Aorta (tissue), 5 donors: ENCODE measurements at regions not wholly inside any gene's neighbourhood (a gene's known extent, or its start where the extent isn't known, plus 50 kb on each side); places are given as distances from the start of the nearest gene placed in this dataset.

Source experiments
- ATAC-seq: fragments of 200-7000 bp; cut with Tn5 transposase; one replicate; pipeline ENCODE4 v1.9.1; 2022; ENCODE audit warnings: moderate library complexity; ENCODE audit not compliant: low FRiP score
- DNase-seq, 2 donors: peaks; one replicate each; pipeline ENCODE4 v3.0.0-alpha.2; 2020
- H3K27ac ChIP-seq, 2 donors: one replicate each; pipeline ENCODE4 v1.5.1; 2013; ENCODE audit warnings: low read length in 2 of 2, mild to moderate bottlenecking in 2 of 2, moderate library complexity in 2 of 2, control low read depth in 1 of 2, inconsistent platforms in 1 of 2, low read depth in 1 of 2
- H3K27me3 ChIP-seq, 2 donors: one replicate each; pipeline ENCODE4 v1.6.1; 2013; ENCODE audit warnings: control low read depth in 1 of 2, low read length in 1 of 2, mild to moderate bottlenecking in 1 of 2, moderate library complexity in 1 of 2; ENCODE audit not compliant: insufficient read depth in 2 of 2, control insufficient read depth in 1 of 2
- H3K36me3 ChIP-seq, 2 donors: one replicate each; pipeline ENCODE4 v1.6.1; 2013; ENCODE audit warnings: control low read depth in 1 of 2, low read length in 1 of 2, mild to moderate bottlenecking in 1 of 2; ENCODE audit not compliant: insufficient read depth in 2 of 2, control insufficient read depth in 1 of 2
- H3K4me1 ChIP-seq, 2 donors: one replicate each; pipeline ENCODE4 v1.6.1; 2013; ENCODE audit warnings: low read length in 2 of 2, control low read depth in 1 of 2, mild to moderate bottlenecking in 1 of 2, moderate library complexity in 1 of 2; ENCODE audit not compliant: insufficient read depth in 2 of 2, control insufficient read depth in 1 of 2
- H3K4me3 ChIP-seq, 2 donors: one replicate each; pipeline ENCODE4 v1.5.1; 2013; ENCODE audit warnings: low read length in 2 of 2, control low read depth in 1 of 2, mild to moderate bottlenecking in 1 of 2
- H3K9me3 ChIP-seq: one replicate; pipeline ENCODE4 v1.6.1; 2013; ENCODE audit warnings: mild to moderate bottlenecking, low read length; ENCODE audit not compliant: control insufficient read depth
- WGBS, 2 donors: extraction: QIAGEN DNeasy Blood & Tissue Kit; methylation state at CpG; one replicate each; pipeline ENCODE4 v1.1.7; 2013; 5-methylcytosine and 5-hydroxymethylcytosine counted together
- intact Hi-C, 2 donors: fragments of 100-400 bp; cut with DNase I; formaldehyde crosslinking; loops; one replicate each; pipeline versions ENCODE4 v1.14.2 to v1.15.0; 2022
- donor health status: healthy with polysubstance abuse.
- donor health status: Bipolar disorder and iron deficiency.
- donor health status: DM: no; HTN: no; CAD: no.
- donor health status: DM: no; HTN: no; CAD: no.
- donor health status: DM: yes; HTN: yes; CAD: no.

DNA sequence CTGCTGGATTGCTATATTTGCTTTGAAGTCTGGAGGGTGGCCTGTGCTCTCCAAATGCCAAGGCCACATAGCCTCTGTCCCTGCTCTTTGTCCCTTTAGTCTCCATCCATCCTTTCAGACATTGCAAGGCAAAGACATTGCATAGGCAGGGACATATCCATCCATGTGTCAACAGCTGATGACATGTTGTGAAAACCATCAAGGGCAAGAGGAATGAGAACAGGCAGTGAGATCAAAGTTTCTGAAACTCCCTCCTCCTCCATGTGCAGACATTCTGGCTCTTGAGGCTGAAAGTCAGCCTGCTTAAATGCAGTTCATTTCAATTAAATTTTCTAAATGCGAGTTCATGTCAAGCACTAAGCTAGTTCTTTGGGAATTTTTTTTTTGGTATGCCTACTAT lies 135.2 kb upstream of the CTNNB1 start:
- ATAC-seq, result no peak
- H3K27me3 ChIP-seq, result peaks cover 0 to 2% of the 10 kb centered on the region in 2 donors
- intact Hi-C loops, result no loop called here
- no peak for DNase-seq
- H3K4me3 ChIP-seq, result no peak overlapping the region
- no peaks in the 10 kb centered on the region for H3K36me3 ChIP-seq
- no peak overlapping the region for H3K27ac ChIP-seq
- WGBS, 2 donors, result 77 to 79% methylated on average over 1 of the region's 1 CpG
- no peaks in the 10 kb centered on the region for H3K9me3 ChIP-seq
- no peaks in the 10 kb centered on the region for H3K4me1 ChIP-seq

- Histone ChIP-seq H3K27me3 (peaks cover 0 to 2% of the 10 kb centered on the region in 2 donors), H3K36me3 (no peaks in the 10 kb centered on the region), H3K27ac (no peak overlapping the region), H3K9me3 (no peaks in the 10 kb centered on the region), H3K4me3 (no peak overlapping the region), H3K4me1 (no peaks in the 10 kb centered on the region)
- no peak for DNase-seq
- WGBS, 2 donors, result 89 to 91% methylated on average over 2 of the region's 2 CpGs
- intact Hi-C loops, result no loop called here
- no peak for ATAC-seq
These were observed 134.8 kb upstream of the CTNNB1 start for GRCh38 chr3:41064526-41064925.

GRCh38 chr3:41065340-41065739 lies 134.0 kb upstream of the CTNNB1 start:
- H3K9me3 ChIP-seq, result no peaks in the 10 kb centered on the region
- WGBS, 2 donors, result 94 to 96% methylated on average over 2 of the region's 2 CpGs

GRCh38 chr3:41073190-41073589 lies 126.1 kb upstream of the CTNNB1 start:
- Histone ChIP-seq H3K4me3 (no peak overlapping the region), H3K27ac (no peak overlapping the region), H3K27me3 (no peaks in the 10 kb centered on the region), H3K36me3 (no peaks in the 10 kb centered on the region), H3K9me3 (no peaks in the 10 kb centered on the region), H3K4me1 (no peaks in the 10 kb centered on the region)
- ATAC-seq (no peak), DNase-seq (no peak)
- intact Hi-C loops, result no loop called here
- 88 to 91% methylated on average over 5 of the region's 5 CpGs for WGBS, 2 donors

More at GRCh38 chr3:41065340-41065739, 134.0 kb upstream of the CTNNB1 start:
- Histone ChIP-seq H3K27ac (no peak overlapping the region), H3K4me1 (no peaks in the 10 kb centered on the region), H3K4me3 (no peak overlapping the region), H3K27me3 (peaks cover 0 to 2% of the 10 kb centered on the region in 2 donors), H3K36me3 (no peaks in the 10 kb centered on the region)
- DNase-seq (no peak), ATAC-seq (no peak)
- intact Hi-C loops, result no loop called here

- DNase-seq, result peak in 1 of 2 donors; percentile 53
- Histone ChIP-seq H3K36me3 (no peaks in the 10 kb centered on the region), H3K4me3 (no peak overlapping the region), H3K27ac (no peak overlapping the region), H3K9me3 (no peaks in the 10 kb centered on the region), H3K27me3 (no peaks in the 10 kb centered on the region), H3K4me1 (no peaks in the 10 kb centered on the region)
- ATAC-seq, result peak; percentile 89
- WGBS, 2 donors, result 68 to 71% methylated on average over 7 of the region's 7 CpGs
- intact Hi-C loops, result no loop called here
These were observed 123.3 kb upstream of the CTNNB1 start for GRCh38 chr3:41075975-41076374.

- intact Hi-C loops, result no loop called here
- no peaks in the 10 kb centered on the region for H3K4me1 ChIP-seq
- H3K27me3 ChIP-seq, result no peaks in the 10 kb centered on the region
- ATAC-seq, result no peak
- no peak for DNase-seq
- no peak overlapping the region for H3K4me3 ChIP-seq
- no peaks in the 10 kb centered on the region for H3K36me3 ChIP-seq
- no peaks in the 10 kb centered on the region for H3K9me3 ChIP-seq
- H3K27ac ChIP-seq, result no peak overlapping the region
These were observed 122.9 kb upstream of the CTNNB1 start for GRCh38 chr3:41076399-41076798.

DNA sequence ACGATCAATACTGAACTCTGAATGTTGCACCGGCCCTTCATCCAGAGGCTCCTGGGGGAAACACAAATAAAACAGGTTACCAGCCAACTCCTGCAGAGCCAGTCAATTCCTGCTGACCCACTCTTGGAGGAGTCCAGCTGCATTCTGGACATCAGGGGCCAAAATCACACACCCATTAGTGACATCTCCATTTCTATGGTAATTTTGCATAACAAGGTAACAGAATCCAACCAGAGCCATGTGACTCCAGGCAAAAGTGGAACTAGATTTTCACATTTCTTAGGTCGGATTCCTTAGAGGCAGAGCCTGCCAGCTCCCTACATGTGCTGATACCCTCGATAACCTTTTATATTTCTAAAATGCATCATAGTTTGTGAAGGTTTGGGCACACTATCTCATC lies 119.2 kb upstream of the CTNNB1 start:
- WGBS, 2 donors, result 67 to 78% methylated on average over 4 of the region's 4 CpGs

DNA sequence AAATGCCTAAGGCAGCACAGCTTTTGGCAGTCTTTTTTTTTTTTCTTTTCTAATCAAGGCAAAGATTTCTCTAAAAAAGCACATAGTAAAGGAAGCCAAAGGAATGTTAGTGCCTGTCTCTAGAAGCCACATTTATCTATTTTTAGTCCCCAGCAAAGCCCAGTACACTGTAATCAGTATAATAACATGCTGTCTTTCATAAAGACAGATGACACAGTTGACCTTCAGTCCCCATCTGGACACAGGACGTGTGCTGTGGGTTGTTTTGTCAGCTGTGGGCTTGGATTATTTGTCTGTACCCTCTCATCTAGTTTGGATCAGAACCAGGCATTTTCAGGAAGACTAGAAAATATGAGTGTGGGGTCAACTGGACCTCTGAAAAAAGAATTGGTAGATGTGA lies 110.4 kb upstream of the CTNNB1 start:
- no peaks in the 10 kb centered on the region for H3K27me3 ChIP-seq

More for the DNA sequence above, 119.2 kb upstream of the CTNNB1 start:
- intact Hi-C loops, result no loop called here
- Histone ChIP-seq H3K4me1 (no peaks in the 10 kb centered on the region), H3K27me3 (no peaks in the 10 kb centered on the region), H3K36me3 (no peaks in the 10 kb centered on the region), H3K27ac (no peak overlapping the region), H3K4me3 (no peak overlapping the region), H3K9me3 (no peaks in the 10 kb centered on the region)
- ATAC-seq (no peak), DNase-seq (no peak)

DNA sequence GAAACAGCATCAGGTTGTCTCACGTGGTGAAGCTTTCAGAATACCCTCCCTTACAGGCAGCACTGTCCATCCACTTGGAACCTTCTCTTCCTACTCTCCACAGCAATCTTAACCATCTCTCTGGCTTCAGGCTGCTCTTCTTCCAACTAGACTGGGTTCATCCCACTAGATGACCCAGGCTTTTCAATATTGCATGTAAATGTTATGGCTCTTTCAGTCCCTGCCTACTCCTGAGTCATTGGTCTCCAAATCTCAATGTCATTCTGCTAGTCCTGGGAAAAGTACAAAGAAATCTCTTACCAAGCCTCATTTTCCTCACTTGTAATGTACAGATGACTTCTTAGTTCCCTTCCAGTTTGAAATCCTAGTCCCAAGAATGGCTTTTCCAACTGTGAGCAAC lies 109.7 kb upstream of the CTNNB1 start:
- no peak for ATAC-seq
- intact Hi-C loops, result no loop called here

More for the DNA sequence above, 110.4 kb upstream of the CTNNB1 start:
- intact Hi-C loops, result no loop called here
- H3K36me3 ChIP-seq, result no peaks in the 10 kb centered on the region
- DNase-seq, result no peak
- no peaks in the 10 kb centered on the region for H3K4me1 ChIP-seq
- H3K4me3 ChIP-seq, result no peak overlapping the region
- H3K27ac ChIP-seq, result no peak overlapping the region
- ATAC-seq, result no peak
- H3K9me3 ChIP-seq, result no peaks in the 10 kb centered on the region
- 6 to 11% methylated on average over 1 of the region's 1 CpG for WGBS, 2 donors

More for the DNA sequence above, 109.7 kb upstream of the CTNNB1 start:
- H3K4me3 ChIP-seq, result no peak overlapping the region
- H3K9me3 ChIP-seq, result no peaks in the 10 kb centered on the region
- H3K27me3 ChIP-seq, result no peaks in the 10 kb centered on the region
- no peaks in the 10 kb centered on the region for H3K36me3 ChIP-seq
- DNase-seq, result no peak
- no peaks in the 10 kb centered on the region for H3K4me1 ChIP-seq
- WGBS, 2 donors, result 93 to 100% methylated on average over 1 of the region's 1 CpG
- no peak overlapping the region for H3K27ac ChIP-seq
